SU-DHL-6 (cell line): ENCODE measurements at regions not wholly inside any gene's neighbourhood (a gene's known extent, or its start where the extent isn't known, plus 50 kb on each side); places are given as distances from the start of the nearest gene placed in this dataset.
"Not testable (repeated sequence)": the region's sequence is repeated elsewhere in the genome, so short reads cannot be mapped to it uniquely, and the experiment has no call there.

ENCODE experiments used
- H2AFZ ChIP-seq: fragments of 200-600 bp; sonication (generic); 2 replicates; pipeline ENCODE4 v1.6.1; 2014; ENCODE audit warnings: low read depth, mild to moderate bottlenecking, moderate library complexity, mixed read lengths, antibody characterized with exemption, low read length; ENCODE audit not compliant: severe bottlenecking
- H3F3A ChIP-seq: fragments of 200-600 bp; shearing (Covaris generic); 2 replicates; pipeline ENCODE4 v1.6.0; 2016; ENCODE audit warnings: antibody characterized with exemption, mild to moderate bottlenecking; ENCODE audit not compliant: insufficient read depth
- H3K27ac ChIP-seq: fragments of 200-600 bp; sonication (generic); 2 replicates; pipeline ENCODE4 v1.5.1; 2016; ENCODE audit warnings: low read depth, mild to moderate bottlenecking, low read length, moderate library complexity, mixed read lengths
- H3K27me3 ChIP-seq: fragments of 200-600 bp; sonication (generic), shearing (Covaris generic); 2 replicates; pipeline ENCODE4 v1.6.0; 2014; ENCODE audit warnings: mild to moderate bottlenecking, low read length
- H3K36me3 ChIP-seq: fragments of 200-600 bp; sonication (generic); 2 replicates; pipeline ENCODE4 v1.6.1; 2014; ENCODE audit warnings: mild to moderate bottlenecking, low read length, mixed read lengths
- H3K4me2 ChIP-seq: fragments of 300-600, 200-600 bp; shearing (Covaris generic), sonication (generic); 2 replicates; pipeline ENCODE4 v1.6.0; 2014; ENCODE audit warnings: low read length, low read depth, mild to moderate bottlenecking; ENCODE audit not compliant: poor library complexity, severe bottlenecking
- H3K4me3 ChIP-seq: fragments of 200-600 bp; sonication (generic); 2 replicates; pipeline ENCODE4 v1.5.1; 2014; ENCODE audit warnings: antibody characterized with exemption, low read length, mild to moderate bottlenecking, mixed read lengths; ENCODE audit not compliant: insufficient read depth, poor library complexity, severe bottlenecking
- H3K79me2 ChIP-seq: fragments of 200-600 bp; sonication (generic); 2 replicates; pipeline ENCODE4 v1.6.1; 2014; ENCODE audit warnings: mild to moderate bottlenecking, low read length, moderate library complexity; ENCODE audit not compliant: insufficient read depth
- H3K9ac ChIP-seq: fragments of 200-600 bp; sonication (generic); 2 replicates; pipeline ENCODE4 v1.7.0; 2014; ENCODE audit warnings: mild to moderate bottlenecking, low read length
- H3K9me2 ChIP-seq: fragments of 200-600 bp; sonication (generic); replicated peaks from 2 replicates; pipeline ENCODE4 v1.6.1; 2014; ENCODE audit warnings: low read length; ENCODE audit not compliant: insufficient read depth
- H3K9me3 ChIP-seq: fragments of 200-600 bp; sonication (generic); 2 replicates; pipeline ENCODE4 v1.6.1; 2014; ENCODE audit warnings: low read length, mixed read lengths; ENCODE audit not compliant: insufficient read depth
- H4K20me1 ChIP-seq: fragments of 200-600 bp; sonication (generic); 2 replicates; pipeline ENCODE4 v1.6.1; 2014; ENCODE audit warnings: low read depth, mild to moderate bottlenecking, antibody characterized with exemption, low read length, moderate library complexity, mixed read lengths
- EZH2phosphoT487 ChIP-seq: fragments of 200-600 bp; sonication (generic), shearing (Covaris generic); conservative IDR thresholded peaks from 2 replicates; pipeline ENCODE4 v1.6.1; 2018; ENCODE audit warnings: mild to moderate bottlenecking, antibody characterized with exemption, low read length, moderate library complexity, mixed read lengths
- TF ChIP-seq, protein P1 (sequence below): fragments of 200-600 bp; sonication (generic); IDR thresholded peaks from one replicate; pipeline ENCODE4 v1.5.1; 2017; ENCODE audit warnings: antibody characterized with exemption, mild to moderate bottlenecking, low read length, moderate library complexity; ENCODE audit not compliant: insufficient read depth, poor library complexity, severe bottlenecking

DNA sequence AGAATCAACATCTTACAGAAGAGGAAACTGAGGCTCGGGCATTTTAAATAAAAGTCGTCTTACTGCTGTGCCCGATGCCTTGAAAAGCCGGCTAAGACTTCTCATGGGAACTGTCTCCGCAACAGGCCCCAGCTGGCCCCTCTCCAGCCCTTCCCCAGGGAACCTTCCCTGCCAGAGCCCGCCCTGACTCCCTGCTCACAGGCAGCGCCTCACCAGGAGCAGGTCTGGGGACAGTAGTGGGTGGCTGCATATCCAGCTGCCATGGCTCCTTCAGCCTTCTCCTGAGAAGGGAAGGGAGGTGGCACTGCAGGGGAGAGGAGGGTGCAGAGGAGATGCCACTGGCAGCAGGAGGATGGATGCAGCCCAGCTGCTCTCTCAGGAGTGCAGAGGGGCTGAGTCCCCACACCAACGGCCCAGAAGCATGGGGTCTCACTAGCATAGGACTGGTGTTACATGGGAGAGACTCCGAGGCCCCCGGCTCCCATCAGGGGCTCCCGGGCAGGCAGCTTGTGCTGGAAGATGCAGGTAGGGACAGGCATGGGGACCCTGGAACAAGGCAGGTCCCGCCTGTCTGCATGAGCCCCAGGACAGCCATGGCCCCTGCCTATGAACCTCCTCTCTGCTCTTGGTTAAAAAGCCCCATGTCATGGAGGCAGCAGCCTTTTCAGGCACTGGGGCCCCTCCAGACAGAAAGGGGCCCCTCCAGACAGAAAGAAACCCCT is 216.4 kb upstream of the SGCG start:
- Histone ChIP-seq H3K4me2 (no peak overlapping the region), H2AFZ (no peak overlapping the region), H3K36me3 (no peaks in the 10 kb centered on the region), H3K79me2 (no peaks in the 10 kb centered on the region), H3F3A (no peaks in the 10 kb centered on the region), H3K27me3 (no peaks in the 10 kb centered on the region), H4K20me1 (no peaks in the 10 kb centered on the region), H3K9me2 (no peaks in the 10 kb centered on the region), H3K27ac (no peak overlapping the region), H3K9ac (no peak overlapping the region), H3K4me3 (no peak overlapping the region), H3K9me3 (no peaks in the 10 kb centered on the region)
- TF ChIP-seq EZH2phosphoT487 = no peak
- TF ChIP-seq, protein P1, sequence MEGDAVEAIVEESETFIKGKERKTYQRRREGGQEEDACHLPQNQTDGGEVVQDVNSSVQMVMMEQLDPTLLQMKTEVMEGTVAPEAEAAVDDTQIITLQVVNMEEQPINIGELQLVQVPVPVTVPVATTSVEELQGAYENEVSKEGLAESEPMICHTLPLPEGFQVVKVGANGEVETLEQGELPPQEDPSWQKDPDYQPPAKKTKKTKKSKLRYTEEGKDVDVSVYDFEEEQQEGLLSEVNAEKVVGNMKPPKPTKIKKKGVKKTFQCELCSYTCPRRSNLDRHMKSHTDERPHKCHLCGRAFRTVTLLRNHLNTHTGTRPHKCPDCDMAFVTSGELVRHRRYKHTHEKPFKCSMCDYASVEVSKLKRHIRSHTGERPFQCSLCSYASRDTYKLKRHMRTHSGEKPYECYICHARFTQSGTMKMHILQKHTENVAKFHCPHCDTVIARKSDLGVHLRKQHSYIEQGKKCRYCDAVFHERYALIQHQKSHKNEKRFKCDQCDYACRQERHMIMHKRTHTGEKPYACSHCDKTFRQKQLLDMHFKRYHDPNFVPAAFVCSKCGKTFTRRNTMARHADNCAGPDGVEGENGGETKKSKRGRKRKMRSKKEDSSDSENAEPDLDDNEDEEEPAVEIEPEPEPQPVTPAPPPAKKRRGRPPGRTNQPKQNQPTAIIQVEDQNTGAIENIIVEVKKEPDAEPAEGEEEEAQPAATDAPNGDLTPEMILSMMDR = no peak

DNA sequence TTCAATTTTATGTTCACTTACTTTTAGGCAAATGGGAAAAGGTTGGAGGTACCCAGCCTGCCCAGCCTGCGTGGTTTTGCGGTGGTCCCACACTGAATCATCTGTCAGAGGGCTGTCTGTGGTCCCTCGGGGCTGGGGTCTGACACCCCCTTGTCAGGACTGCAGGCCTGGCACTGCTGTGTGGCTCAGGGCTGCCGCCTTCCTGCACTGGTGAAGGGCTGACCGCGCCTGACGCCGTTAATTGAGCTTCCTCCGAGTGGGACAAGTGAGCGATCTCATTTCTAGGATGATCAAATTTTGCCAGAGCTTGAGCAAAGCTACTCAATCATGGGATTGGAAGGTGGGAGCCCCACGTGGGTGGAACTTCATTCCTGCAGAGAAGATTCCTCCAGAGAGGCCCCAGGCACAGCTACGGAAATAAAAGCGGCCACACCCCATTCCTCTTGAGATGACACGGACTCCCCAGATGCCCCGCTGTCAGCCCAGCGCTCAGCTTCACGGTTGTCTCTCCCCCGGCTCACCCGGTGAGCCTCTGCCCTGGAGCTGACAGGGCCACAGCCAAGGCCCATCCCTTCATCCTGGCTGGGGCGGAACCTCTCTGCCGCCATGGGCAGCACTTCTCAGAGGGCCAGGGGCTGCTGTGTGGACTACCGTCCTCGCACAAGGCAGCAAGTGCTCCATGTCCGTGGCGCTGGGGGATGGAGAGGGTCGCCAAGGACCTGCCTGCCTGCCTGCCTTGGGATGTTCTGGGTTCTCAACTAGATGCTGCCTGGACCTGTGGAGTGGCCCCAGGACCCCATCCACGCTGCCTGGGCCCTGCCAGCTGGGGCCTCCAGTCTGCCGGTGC is 215.5 kb upstream of the SGCG start:
- not testable (repeated sequence) for H3K4me3 ChIP-seq, H3K36me3 ChIP-seq, H2AFZ ChIP-seq, H3K9ac ChIP-seq, H3K27me3 ChIP-seq, H3F3A ChIP-seq, H3K4me2 ChIP-seq, H3K9me3 ChIP-seq, H4K20me1 ChIP-seq, H3K27ac ChIP-seq, H3K79me2 ChIP-seq, H3K9me2 ChIP-seq

DNA sequence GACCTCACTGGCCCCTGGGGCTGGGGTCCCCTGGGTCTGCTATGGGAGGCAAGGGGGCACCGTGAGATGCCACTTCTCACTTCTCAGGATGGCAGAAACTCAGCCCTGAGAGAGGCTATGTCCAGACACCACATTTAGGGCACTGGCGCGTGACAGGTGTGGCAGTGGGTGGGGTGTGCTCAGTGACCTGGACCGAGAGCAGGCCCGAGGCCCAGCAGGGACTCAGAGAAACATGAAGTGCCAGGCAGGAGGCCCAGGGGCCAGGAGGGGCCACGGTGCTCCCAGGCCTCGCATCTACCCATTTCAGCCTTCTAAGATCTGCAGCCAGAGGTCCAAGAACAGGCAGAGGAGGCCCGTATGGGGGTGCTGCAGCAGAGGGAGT is 214.9 kb upstream of the SGCG start:
- H3K4me2 ChIP-seq, H3K27ac ChIP-seq, H3K9ac ChIP-seq, H3K79me2 ChIP-seq, H3K4me3 ChIP-seq, H3F3A ChIP-seq, H3K27me3 ChIP-seq, H3K9me2 ChIP-seq, H2AFZ ChIP-seq, H3K9me3 ChIP-seq, H4K20me1 ChIP-seq, H3K36me3 ChIP-seq: not testable (repeated sequence)

DNA sequence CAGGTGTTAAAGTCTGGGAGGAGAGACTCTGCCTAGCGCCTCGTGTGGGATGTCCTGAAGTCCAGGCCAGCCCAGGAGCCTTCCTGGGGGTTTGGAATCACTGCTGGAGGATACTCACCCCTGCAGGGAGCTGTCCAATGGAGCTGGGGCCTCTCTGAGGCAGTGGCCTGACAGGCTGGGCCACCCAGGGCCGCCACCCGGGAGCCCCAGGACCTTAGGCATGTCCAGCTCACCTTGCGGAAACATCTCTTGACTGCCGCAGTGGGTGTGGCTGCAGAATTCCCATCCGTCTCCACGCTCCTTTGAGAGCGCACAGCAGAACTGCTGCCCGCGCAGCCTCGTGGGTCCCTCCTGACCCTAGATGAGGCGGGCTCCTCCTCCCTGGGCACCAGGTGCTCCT is 214.0 kb upstream of the SGCG start:
- H4K20me1 ChIP-seq, H3K9me3 ChIP-seq, H3K4me2 ChIP-seq, H3K9ac ChIP-seq, H3K4me3 ChIP-seq, H3K27me3 ChIP-seq, H3F3A ChIP-seq, H3K79me2 ChIP-seq, H3K27ac ChIP-seq, H3K36me3 ChIP-seq, H3K9me2 ChIP-seq, H2AFZ ChIP-seq: not testable (repeated sequence)

DNA sequence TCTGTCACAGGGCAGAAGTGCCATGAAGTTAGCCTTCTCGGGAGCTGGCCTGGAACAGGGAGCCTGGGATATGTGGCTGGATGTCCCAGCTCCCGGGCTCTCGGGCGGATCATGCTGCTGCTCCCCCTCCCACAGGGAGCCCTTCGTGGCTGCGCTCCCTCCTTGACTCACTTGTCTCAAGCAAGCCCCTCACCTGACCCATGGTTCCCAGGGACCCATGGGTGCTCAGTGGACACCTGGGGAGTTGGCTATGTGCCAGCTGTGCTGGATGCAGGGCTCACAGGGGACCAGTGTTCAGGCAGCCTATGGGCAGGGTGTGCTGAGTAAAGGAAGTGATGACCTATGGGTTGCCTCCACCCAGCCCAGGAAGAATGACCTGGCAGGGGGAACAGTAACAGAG is 213.1 kb upstream of the SGCG start:
- H3F3A ChIP-seq = no peaks in the 10 kb centered on the region
- no peaks in the 10 kb centered on the region for H3K9me2 ChIP-seq
- no peak overlapping the region for H2AFZ ChIP-seq
- no peaks in the 10 kb centered on the region for H4K20me1 ChIP-seq
- H3K36me3 ChIP-seq = no peaks in the 10 kb centered on the region
- H3K27ac ChIP-seq = no peak overlapping the region
- TF ChIP-seq, protein P1 = no peak
- no peak for TF ChIP-seq EZH2phosphoT487
- H3K9ac ChIP-seq = no peak overlapping the region
- no peak overlapping the region for H3K4me3 ChIP-seq
- no peaks in the 10 kb centered on the region for H3K79me2 ChIP-seq
- no peaks in the 10 kb centered on the region for H3K9me3 ChIP-seq
- no peak overlapping the region for H3K4me2 ChIP-seq
- H3K27me3 ChIP-seq = no peaks in the 10 kb centered on the region
